Gastroesophageal sphincter (tissue), 4 donors: ENCODE measurements at regions not wholly inside any gene's neighbourhood (a gene's known extent, or its start where the extent isn't known, plus 50 kb on each side); places are given as distances from the start of the nearest gene placed in this dataset.

Experiments
- ATAC-seq: fragments of 150-250 bp; one replicate; pipeline ENCODE4 v1.9.1; 2016; ENCODE audit warnings: mild to moderate bottlenecking, moderate library complexity
- H3K27ac ChIP-seq, 4 donors: fragments of 200-600 bp; sonication (generic) in 3 of 4; 1 replicate in 3 of 4; 2 replicates in 1 of 4; pipeline ENCODE4 v1.5.1; 2016 to 2019
- H3K27me3 ChIP-seq: fragments of 200-600 bp; sonication (generic); one replicate; pipeline ENCODE4 v1.5.1; 2019
- H3K36me3 ChIP-seq, 2 donors: fragments of 200-600 bp; sonication (generic); one replicate each; pipeline ENCODE4 v1.5.1; 2019; ENCODE audit warnings: control low read depth in 1 of 2
- H3K4me1 ChIP-seq, 3 donors: fragments of 200-600 bp; sonication (generic); 1 replicate in 2 of 3; 2 replicates in 1 of 3; pipeline ENCODE4 v1.5.1; 2016 to 2019; ENCODE audit warnings: control low read depth in 2 of 3
- H3K4me3 ChIP-seq, 2 donors: fragments of 200-600 bp; sonication (generic); one replicate each; pipeline ENCODE4 v1.5.1; 2019; ENCODE audit warnings: mild to moderate bottlenecking in 1 of 2, moderate library complexity in 1 of 2
- H3K9me3 ChIP-seq, 3 donors: fragments of 200-600 bp; sonication (generic); one replicate each; pipeline ENCODE4 v1.5.1; 2017 to 2019; ENCODE audit warnings: control low read depth in 2 of 3
- EP300 ChIP-seq: sonication (generic); formaldehyde crosslinking; IDR thresholded peaks from one replicate; pipeline ENCODE4 v1.6.1; 2017; ENCODE audit warnings: antibody characterized with exemption, mild to moderate bottlenecking
- POLR2A ChIP-seq, 2 donors: fragments of 450-650 bp; IDR thresholded peaks; one replicate each; pipeline ENCODE4 v1.6.1; 2017; ENCODE audit warnings: antibody characterized with exemption in 2 of 2, mild to moderate bottlenecking in 2 of 2, moderate library complexity in 1 of 2
- POLR2AphosphoS5 ChIP-seq: sonication (generic); formaldehyde crosslinking; IDR thresholded peaks from one replicate; pipeline ENCODE4 v1.6.1; 2017; ENCODE audit warnings: antibody characterized with exemption
- WGBS, 2 donors: methylation state at CpG; one replicate each; pipeline ENCODE4 v1.1.5; 2018; ENCODE audit warnings: low coverage in 1 of 2; 5-methylcytosine and 5-hydroxymethylcytosine counted together
- TF ChIP-seq, protein P1 (sequence below), 4 experiments: fragments of 200-600 bp in 2 of 4; fragments of 450-650 bp in 2 of 4; sonication (generic) in 1 of 4; IDR thresholded peaks; one replicate each; pipeline ENCODE4 v1.5.1; 2017 to 2019; ENCODE audit warnings: antibody characterized with exemption in 4 of 4, mild to moderate bottlenecking in 2 of 4, moderate library complexity in 2 of 4

DNA sequence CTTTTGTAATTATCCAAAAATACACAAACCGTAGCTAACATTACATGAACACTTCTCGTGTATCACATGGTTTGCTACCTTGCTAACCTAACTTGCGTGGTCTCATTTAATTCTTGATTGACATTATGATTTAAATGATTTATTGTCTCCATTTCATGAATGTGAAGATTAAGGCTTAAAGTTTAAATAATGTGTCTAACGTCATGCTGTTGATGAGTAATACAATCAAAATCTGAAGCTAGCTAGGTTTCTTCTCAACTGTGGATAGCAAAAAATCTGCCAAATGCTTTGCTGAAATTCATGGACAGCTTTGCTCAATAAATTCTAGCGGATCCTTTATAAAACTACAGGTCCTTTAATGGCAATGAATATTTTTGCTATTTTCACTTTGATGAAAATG, 274.1 kb upstream of the MC4R start:
- TF ChIP-seq, protein P1, sequence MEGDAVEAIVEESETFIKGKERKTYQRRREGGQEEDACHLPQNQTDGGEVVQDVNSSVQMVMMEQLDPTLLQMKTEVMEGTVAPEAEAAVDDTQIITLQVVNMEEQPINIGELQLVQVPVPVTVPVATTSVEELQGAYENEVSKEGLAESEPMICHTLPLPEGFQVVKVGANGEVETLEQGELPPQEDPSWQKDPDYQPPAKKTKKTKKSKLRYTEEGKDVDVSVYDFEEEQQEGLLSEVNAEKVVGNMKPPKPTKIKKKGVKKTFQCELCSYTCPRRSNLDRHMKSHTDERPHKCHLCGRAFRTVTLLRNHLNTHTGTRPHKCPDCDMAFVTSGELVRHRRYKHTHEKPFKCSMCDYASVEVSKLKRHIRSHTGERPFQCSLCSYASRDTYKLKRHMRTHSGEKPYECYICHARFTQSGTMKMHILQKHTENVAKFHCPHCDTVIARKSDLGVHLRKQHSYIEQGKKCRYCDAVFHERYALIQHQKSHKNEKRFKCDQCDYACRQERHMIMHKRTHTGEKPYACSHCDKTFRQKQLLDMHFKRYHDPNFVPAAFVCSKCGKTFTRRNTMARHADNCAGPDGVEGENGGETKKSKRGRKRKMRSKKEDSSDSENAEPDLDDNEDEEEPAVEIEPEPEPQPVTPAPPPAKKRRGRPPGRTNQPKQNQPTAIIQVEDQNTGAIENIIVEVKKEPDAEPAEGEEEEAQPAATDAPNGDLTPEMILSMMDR (IDR thresholded peaks at IDR 0.05), result no peak
- TF ChIP-seq EP300, result no peak
- TF ChIP-seq POLR2A (IDR thresholded peaks at IDR 0.05), result no peak
- no peak for TF ChIP-seq POLR2AphosphoS5
- Histone ChIP-seq H3K4me1 (no peaks in the 10 kb centered on the region), H3K4me3 (no peak overlapping the region), H3K27me3 (no peaks in the 10 kb centered on the region), H3K36me3 (no peaks in the 10 kb centered on the region), H3K9me3 (no peaks in the 10 kb centered on the region), H3K27ac (no peak overlapping the region)
- no peak for ATAC-seq
- 51 to 66% methylated on average over 5 of the region's 5 CpGs for WGBS, 2 donors

DNA sequence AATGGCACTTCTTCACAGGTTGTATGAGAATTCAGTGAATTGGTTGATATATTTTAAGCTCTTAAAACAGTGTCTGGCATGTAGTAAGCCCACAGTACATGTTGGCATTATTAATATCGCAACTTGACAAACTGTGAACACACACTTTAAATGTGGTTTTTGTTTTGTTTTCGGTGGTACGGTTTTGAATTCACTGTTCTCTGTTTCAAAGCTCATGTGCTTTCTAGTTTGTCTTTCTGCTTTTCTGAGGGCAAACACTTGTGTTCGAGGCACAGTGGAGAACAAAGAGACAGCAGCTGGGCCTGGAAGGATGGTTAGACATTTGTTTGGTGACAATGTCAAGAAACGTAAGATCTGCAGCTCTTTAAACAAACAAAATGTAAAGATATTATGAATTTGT, 276.5 kb upstream of the MC4R start:
- H3K27ac ChIP-seq, result no peak overlapping the region
- no peaks in the 10 kb centered on the region for H3K9me3 ChIP-seq
- H3K27me3 ChIP-seq, result no peaks in the 10 kb centered on the region
- no peak overlapping the region for H3K4me3 ChIP-seq
- no peaks in the 10 kb centered on the region for H3K4me1 ChIP-seq
- WGBS, 2 donors, result 44 to 50% methylated on average over 5 of the region's 5 CpGs
- TF ChIP-seq EP300 (no peak), POLR2AphosphoS5 (no peak), POLR2A (IDR thresholded peaks at IDR 0.05) (no peak)
- TF ChIP-seq, protein P1 (IDR thresholded peaks at IDR 0.05), result no peak
- no peak for ATAC-seq
- no peaks in the 10 kb centered on the region for H3K36me3 ChIP-seq

GRCh38 chr18:60649842-60650536, 277.4 kb upstream of the MC4R start:
- no peaks in the 10 kb centered on the region for H3K4me1 ChIP-seq
- H3K9me3 ChIP-seq, result no peaks in the 10 kb centered on the region
- no peak overlapping the region for H3K27ac ChIP-seq
- WGBS, 2 donors, result 32 to 60% methylated on average over 3 of the region's 3 CpGs
- TF ChIP-seq POLR2AphosphoS5 (no peak), EP300 (no peak), POLR2A (IDR thresholded peaks at IDR 0.05) (no peak)
- TF ChIP-seq, protein P1 (IDR thresholded peaks at IDR 0.05), result no peak
- no peak overlapping the region for H3K4me3 ChIP-seq
- H3K36me3 ChIP-seq, result no peaks in the 10 kb centered on the region
- no peak for ATAC-seq
- no peaks in the 10 kb centered on the region for H3K27me3 ChIP-seq

GRCh38 chr18:60654298-60654697, 281.7 kb upstream of the MC4R start:
- H3K9me3 ChIP-seq, result no peaks in the 10 kb centered on the region
- no peak overlapping the region for H3K4me3 ChIP-seq
- TF ChIP-seq, protein P1 (IDR thresholded peaks at IDR 0.05), result no peak
- TF ChIP-seq POLR2AphosphoS5, result no peak
- no peak for TF ChIP-seq EP300
- no peak for TF ChIP-seq POLR2A (IDR thresholded peaks at IDR 0.05)
- 84 to 88% methylated on average over 1 to 2 of the region's 2 CpGs for WGBS, 2 donors
- no peak for ATAC-seq
- no peaks in the 10 kb centered on the region for H3K36me3 ChIP-seq
- H3K4me1 ChIP-seq, result no peaks in the 10 kb centered on the region
- no peak overlapping the region for H3K27ac ChIP-seq
- H3K27me3 ChIP-seq, result no peaks in the 10 kb centered on the region

DNA sequence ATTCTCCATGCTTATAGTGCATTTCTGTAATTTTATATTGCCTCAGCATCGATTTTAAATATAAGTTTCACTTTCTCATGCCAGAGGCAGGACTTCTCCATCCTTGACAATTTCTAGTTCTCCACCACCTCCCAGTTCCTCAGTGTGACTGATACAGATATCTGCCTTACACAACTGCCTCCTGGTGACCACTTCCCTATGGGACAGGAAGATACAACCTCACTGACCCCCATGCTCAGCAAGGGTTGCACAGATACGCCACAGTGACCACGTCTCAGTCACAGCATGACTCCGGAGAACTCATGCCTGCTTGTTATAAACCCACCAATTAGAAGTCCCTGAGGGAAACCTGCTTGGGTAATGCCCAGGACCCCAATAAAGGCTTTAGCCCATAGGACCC, 284.0 kb upstream of the MC4R start:
- 73 to 77% methylated on average over 1 to 3 of the region's 4 CpGs for WGBS, 2 donors
- no peaks in the 10 kb centered on the region for H3K36me3 ChIP-seq
- no peak for ATAC-seq
- no peak overlapping the region for H3K27ac ChIP-seq
- H3K4me3 ChIP-seq, result no peak overlapping the region
- no peaks in the 10 kb centered on the region for H3K9me3 ChIP-seq
- no peaks in the 10 kb centered on the region for H3K27me3 ChIP-seq
- no peaks in the 10 kb centered on the region for H3K4me1 ChIP-seq
- TF ChIP-seq, protein P1 (IDR thresholded peaks at IDR 0.05), result no peak
- TF ChIP-seq POLR2AphosphoS5 (no peak), EP300 (no peak), POLR2A (IDR thresholded peaks at IDR 0.05) (no peak)
